HepG2 (cell line): ENCODE measurements at regions not wholly inside any gene's neighbourhood (a gene's known extent, or its start where the extent isn't known, plus 50 kb on each side); places are given as distances from the start of the nearest gene placed in this dataset.

ENCODE experiments used
- MYC ChIP-seq: sonication (generic); formaldehyde crosslinking; IDR thresholded peaks from 2 replicates; pipeline ENCODE4 v1.9.0; 2021; ENCODE audit warnings: missing genetic modification reagents, borderline replicate concordance
- SIN3A ChIP-seq: IDR thresholded peaks from 2 replicates; pipeline ENCODE4 v1.6.1; 2011; ENCODE audit warnings: low read depth, mild to moderate bottlenecking, control low read depth, low read length, borderline replicate concordance

DNA sequence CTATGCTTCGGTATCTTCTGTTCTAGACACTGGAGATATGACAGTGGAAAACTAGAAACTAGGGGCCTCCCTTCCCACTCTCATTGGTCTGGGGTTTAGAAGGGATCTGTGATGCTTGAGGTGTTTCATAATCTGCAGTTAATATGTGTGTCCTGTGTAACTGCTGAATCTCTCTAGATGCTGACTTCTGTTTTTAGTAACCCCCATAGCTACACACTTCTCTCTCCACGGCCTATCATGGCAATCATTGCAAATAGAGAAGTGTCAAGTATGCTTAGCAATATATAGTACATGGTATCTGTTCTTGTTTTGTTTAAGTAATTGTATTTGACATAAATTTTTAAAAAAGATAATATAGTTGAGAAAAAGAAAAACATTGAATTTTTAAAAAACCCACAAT lies 394.6 kb upstream of the MMS22L start:
- TF ChIP-seq SIN3A (no peak), MYC (CRISPR knock-in tag) (no peak)
